ENCODE measurements at regions not wholly inside any gene's neighbourhood (a gene's known extent, or its start where the extent isn't known, plus 50 kb on each side); places are given as distances from the start of the nearest gene placed in this dataset.

GRCh38 chr2:21543630-21544029 is 419.9 kb downstream of the TDRD15 start:
- DNase-seq: no peak

- no peak for DNase-seq
These were observed 420.6 kb downstream of the TDRD15 start for GRCh38 chr2:21544392-21544791.

GRCh38 chr2:21552981-21553380 is 429.2 kb downstream of the TDRD15 start:
- DNase-seq: no peak

- no peak for DNase-seq
These were observed 435.6 kb downstream of the TDRD15 start for GRCh38 chr2:21559351-21559750.

GRCh38 chr2:21561965-21562364 is 438.2 kb downstream of the TDRD15 start:
- no peak for DNase-seq

GRCh38 chr2:21567395-21567794 is 443.6 kb downstream of the TDRD15 start:
- no peak for DNase-seq

- DNase-seq: no peak
These were observed 447.9 kb downstream of the TDRD15 start for GRCh38 chr2:21571686-21572085.

- no peak for DNase-seq
These were observed 456.6 kb downstream of the TDRD15 start for GRCh38 chr2:21580391-21580790.

GRCh38 chr2:21585881-21586280 is 462.1 kb downstream of the TDRD15 start:
- no peak for DNase-seq

GRCh38 chr2:21590026-21590690 is 466.4 kb downstream of the TDRD15 start:
- DNase-seq: no peak

- DNase-seq: no peak
These were observed 468.2 kb downstream of the TDRD15 start for GRCh38 chr2:21591926-21592325.

GRCh38 chr2:21599417-21599816 is 475.6 kb downstream of the TDRD15 start:
- peak in 1 of 2 experiments; percentile 14 for DNase-seq

- DNase-seq: no peak
These were observed 479.0 kb downstream of the TDRD15 start for GRCh38 chr2:21602789-21603188.

- no peak for DNase-seq
These were observed 483.8 kb downstream of the TDRD15 start for GRCh38 chr2:21607572-21607971.

- no peak for DNase-seq
These were observed 486.5 kb downstream of the TDRD15 start for GRCh38 chr2:21610304-21610703.

- DNase-seq: no peak
These were observed 494.2 kb downstream of the TDRD15 start for GRCh38 chr2:21617885-21618434.

- no peak for DNase-seq
These were observed 497.0 kb downstream of the TDRD15 start for GRCh38 chr2:21620771-21621170.

GRCh38 chr2:21627938-21628337 is 504.2 kb downstream of the TDRD15 start:
- no peak for DNase-seq

GRCh38 chr2:21633015-21633414 is 509.2 kb downstream of the TDRD15 start:
- no peak for DNase-seq

- peak; percentile 78 to 94 for DNase-seq
These were observed 509.7 kb downstream of the TDRD15 start for GRCh38 chr2:21633466-21633865.

GRCh38 chr2:21633911-21634310 is 510.1 kb downstream of the TDRD15 start:
- peak; percentile 50 to 87 for DNase-seq

- no peak for DNase-seq
These were observed 516.3 kb downstream of the TDRD15 start for GRCh38 chr2:21640046-21640445.

GRCh38 chr2:21642647-21643046 is 518.9 kb downstream of the TDRD15 start:
- DNase-seq: no peak

- DNase-seq: no peak
These were observed 519.4 kb downstream of the TDRD15 start for GRCh38 chr2:21643180-21643579.

GRCh38 chr2:21644266-21644665 is 520.5 kb downstream of the TDRD15 start:
- DNase-seq: no peak
